CD14-positive monocyte (primary cell): ENCODE measurements at regions not wholly inside any gene's neighbourhood (a gene's known extent, or its start where the extent isn't known, plus 50 kb on each side); places are given as distances from the start of the nearest gene placed in this dataset.

ENCODE experiments used
- DNase-seq, 3 donors: peaks; one replicate each; pipeline ENCODE4 v3.0.0-alpha.2; 2011 to 2022
- H2AFZ ChIP-seq: 2 replicates; pipeline ENCODE4 v1.6.0; 2012; ENCODE audit warnings: mild to moderate bottlenecking, low read depth, low read length, inconsistent platforms; ENCODE audit not compliant: insufficient read depth, poor library complexity, severe bottlenecking
- H3K27ac ChIP-seq, 2 donors: 1 replicate in 1 of 2; 2 replicates in 1 of 2; pipeline ENCODE4 v1.5.1; 2012 to 2013; ENCODE audit warnings: low read length in 2 of 2, control low read depth in 1 of 2, inconsistent platforms in 1 of 2, low read depth in 1 of 2, mild to moderate bottlenecking in 1 of 2
- H3K27me3 ChIP-seq, 2 donors: one replicate each; pipeline versions ENCODE4 v1.6.0 to v1.6.1; 2011 to 2013; ENCODE audit warnings: low read length in 2 of 2; ENCODE audit not compliant: control insufficient read depth in 2 of 2, insufficient read depth in 2 of 2
- H3K36me3 ChIP-seq, 2 donors: replicated peaks in 1 of 2; 1 replicate in 1 of 2; 2 replicates in 1 of 2; pipeline versions ENCODE4 v1.5.1 to v1.6.1; 2012 to 2013; ENCODE audit warnings: low read length in 2 of 2, control low read depth in 1 of 2, inconsistent platforms in 1 of 2, mild to moderate bottlenecking in 1 of 2; ENCODE audit not compliant: insufficient read depth in 2 of 2, control insufficient read depth in 1 of 2
- H3K4me1 ChIP-seq, 2 donors: 1 replicate in 1 of 2; 2 replicates in 1 of 2; pipeline versions ENCODE4 v1.5.1 to v1.6.1; 2012 to 2013; ENCODE audit warnings: low read length in 2 of 2, control low read depth in 1 of 2, inconsistent platforms in 1 of 2, mild to moderate bottlenecking in 1 of 2, moderate library complexity in 1 of 2; ENCODE audit not compliant: insufficient read depth in 2 of 2, control insufficient read depth in 1 of 2
- H3K4me2 ChIP-seq: replicated peaks from 2 replicates; pipeline ENCODE3; 2012; ENCODE audit warnings: low read length, moderate library complexity, mild to moderate bottlenecking; ENCODE audit not compliant: poor library complexity, severe bottlenecking; ENCODE audit errors: extremely low read depth
- H3K4me3 ChIP-seq, 3 experiments: fragments of 200-600 bp in 1 of 3; sonication (generic) in 1 of 3; replicated peaks in 1 of 3; 1 replicate in 2 of 3; 2 replicates in 1 of 3; pipeline ENCODE4 v1.5.1; 2011 to 2013; ENCODE audit warnings: low read length in 3 of 3, mild to moderate bottlenecking in 3 of 3, control low read depth in 2 of 3, low read depth in 2 of 3, inconsistent platforms in 1 of 3, moderate library complexity in 1 of 3
- H3K79me2 ChIP-seq: 2 replicates; pipeline ENCODE4 v1.6.0; 2012; ENCODE audit warnings: mild to moderate bottlenecking, control low read depth, inconsistent platforms, low read length, moderate library complexity; ENCODE audit not compliant: insufficient read depth
- H3K9ac ChIP-seq: 2 replicates; pipeline ENCODE4 v1.6.0; 2017; ENCODE audit warnings: low read length, mild to moderate bottlenecking; ENCODE audit not compliant: insufficient read depth, poor library complexity, severe bottlenecking
- H3K9me3 ChIP-seq, 2 donors: replicated peaks in 1 of 2; 1 replicate in 1 of 2; 2 replicates in 1 of 2; pipeline versions ENCODE4 v1.5.1 to v1.6.1; 2012 to 2013; ENCODE audit warnings: low read length in 2 of 2, control low read depth in 1 of 2; ENCODE audit not compliant: control insufficient read depth in 1 of 2, insufficient read depth in 1 of 2
- H4K20me1 ChIP-seq: 2 replicates; pipeline ENCODE4 v1.6.0; 2012; ENCODE audit warnings: mild to moderate bottlenecking, low read length, control low read depth, moderate library complexity; ENCODE audit not compliant: insufficient read depth
- H3K27ac Mint-ChIP-seq, 7 donors: one replicate each; pipeline ENCODE4 v1.8.0; 2020; ENCODE audit warnings: mild to moderate bottlenecking in 7 of 7, mixed read lengths in 7 of 7, moderate library complexity in 6 of 7, inconsistent platforms in 2 of 7
- H3K27me3 Mint-ChIP-seq, 3 donors: one replicate each; pipeline ENCODE4 v1.8.0; 2021 to 2022; ENCODE audit warnings: low read depth in 3 of 3, mild to moderate bottlenecking in 3 of 3, mixed read lengths in 3 of 3, moderate library complexity in 3 of 3, inconsistent platforms in 1 of 3
- H3K36me3 Mint-ChIP-seq, 2 donors: one replicate each; pipeline ENCODE4 v1.8.0; 2020; ENCODE audit warnings: mixed read lengths in 2 of 2, inconsistent platforms in 1 of 2, mild to moderate bottlenecking in 1 of 2
- H3K4me1 Mint-ChIP-seq: one replicate; pipeline ENCODE4 v1.8.0; 2020; ENCODE audit warnings: mild to moderate bottlenecking, mixed read lengths
- H3K4me3 Mint-ChIP-seq, 2 donors: one replicate each; pipeline ENCODE4 v1.8.0; 2020; ENCODE audit warnings: mild to moderate bottlenecking in 2 of 2, mixed read lengths in 2 of 2, moderate library complexity in 1 of 2
- H3K9me3 Mint-ChIP-seq, 7 donors: one replicate each; pipeline ENCODE4 v1.8.0; 2020 to 2022; ENCODE audit warnings: mixed read lengths in 7 of 7, mild to moderate bottlenecking in 6 of 7, moderate library complexity in 6 of 7, inconsistent platforms in 2 of 7
- CTCF ChIP-seq: fragments of 200-600 bp; IDR thresholded peaks from one replicate; pipeline ENCODE4 v1.8.0; 2022; ENCODE audit warnings: antibody characterized with exemption, mild to moderate bottlenecking
- WGBS: methylation state at CpG from one replicate; pipeline ENCODE4 v1.1.5; 2013; ENCODE audit warnings: missing lambda C conversion rate; ENCODE audit not compliant: insufficient coverage; 5-methylcytosine and 5-hydroxymethylcytosine counted together
- intact Hi-C, 2 donors: fragments of 100-400 bp; cut with micrococcal nuclease; formaldehyde crosslinking; loops; one replicate each; pipeline versions ENCODE4 v1.15.0 to v1.15.1; 2023

- no peak overlapping the region for H3K9ac ChIP-seq
- no peak for TF ChIP-seq CTCF
- no peak overlapping the region for H3K27ac Mint-ChIP-seq
Measured at GRCh38 chr2:146873056-146873455, 971.8 kb upstream of the ACVR2A start.

GRCh38 chr2:146870691-146871090 is 974.1 kb upstream of the ACVR2A start:
- H3K27me3 Mint-ChIP-seq: no peaks in the 10 kb centered on the region
- no peaks in the 10 kb centered on the region for H3K4me1 Mint-ChIP-seq
- no peak for DNase-seq
- WGBS: no CpG with 5 or more reads among the region's 2 CpGs
- no peak overlapping the region for H3K4me3 Mint-ChIP-seq
- H3K9me3 ChIP-seq: peaks cover 0 to 6% of the 10 kb centered on the region in 2 donors
- H3K36me3 Mint-ChIP-seq: no peaks in the 10 kb centered on the region
- no peaks in the 10 kb centered on the region for H3K36me3 ChIP-seq
- peaks cover 0 to 4% (median 2%) of the 10 kb centered on the region in 7 donors for H3K9me3 Mint-ChIP-seq
- no peaks in the 10 kb centered on the region for H3K4me1 ChIP-seq
- H3K4me3 ChIP-seq: no peak overlapping the region
- H3K27ac ChIP-seq: no peak overlapping the region
- intact Hi-C loops: no loop called here
- H3K4me2 ChIP-seq: no peak overlapping the region
- H3K79me2 ChIP-seq: no peaks in the 10 kb centered on the region
- H3K27ac Mint-ChIP-seq: no peak overlapping the region
- no peak overlapping the region for H2AFZ ChIP-seq
- H4K20me1 ChIP-seq: no peaks in the 10 kb centered on the region
- no peak overlapping the region for H3K9ac ChIP-seq
- TF ChIP-seq CTCF: no peak
- no peaks in the 10 kb centered on the region for H3K27me3 ChIP-seq

More at GRCh38 chr2:146873056-146873455, 971.8 kb upstream of the ACVR2A start:
- Histone ChIP-seq H3K27me3 (no peaks in the 10 kb centered on the region), H3K4me2 (no peak overlapping the region), H3K9me3 (no peaks in the 10 kb centered on the region), H3K4me1 (no peaks in the 10 kb centered on the region), H2AFZ (no peak overlapping the region), H3K79me2 (no peaks in the 10 kb centered on the region), H3K27ac (no peak overlapping the region), H3K36me3 (no peaks in the 10 kb centered on the region), H3K4me3 (no peak overlapping the region), H4K20me1 (no peaks in the 10 kb centered on the region)
- intact Hi-C loops: no loop called here
- Mint-ChIP-seq H3K9me3 (peaks cover 0 to 4% (median 2%) of the 10 kb centered on the region in 7 donors), H3K4me1 (no peaks in the 10 kb centered on the region), H3K36me3 (no peaks in the 10 kb centered on the region), H3K4me3 (no peak overlapping the region), H3K27me3 (no peaks in the 10 kb centered on the region)
- no peak for DNase-seq
- no CpG with 5 or more reads among the region's 2 CpGs for WGBS
